CD8-positive, alpha-beta memory T cell (primary cell): ENCODE measurements at regions not wholly inside any gene's neighbourhood (a gene's known extent, or its start where the extent isn't known, plus 50 kb on each side); places are given as distances from the start of the nearest gene placed in this dataset.
A peak's percentile ranks its signal among the peaks of the same experiment; 100 is the strongest.

ENCODE experiments used
- CTCF ChIA-PET: fragments of 350-600 bp; sonication (Branson Sonifier 250); formaldehyde crosslinking; loops from one replicate; lab custom pipeline; 2021; ENCODE audit warnings: antibody characterized with exemption; lab: Charles Lee
- POLR2A ChIA-PET: fragments of 350-600 bp; sonication (Branson Sonifier 250); formaldehyde crosslinking; loops from one replicate; lab custom pipeline; 2021; ENCODE audit warnings: antibody characterized with exemption; lab: Charles Lee
- DNase-seq, 5 donors: peaks; one replicate each; pipeline versions ENCODE4 v3.0.0 to v3.0.0-alpha.2; 2020 to 2022; ENCODE audit warnings: mixed read lengths in 1 of 5
- H3K27ac ChIP-seq: one replicate; pipeline ENCODE4 v1.7.0; 2013; ENCODE audit warnings: low read depth, mild to moderate bottlenecking, low read length, moderate library complexity
- H3K27me3 ChIP-seq: 2 replicates; pipeline ENCODE4 v1.7.0; 2013; ENCODE audit warnings: low read length, mild to moderate bottlenecking; ENCODE audit not compliant: insufficient read depth, poor library complexity, severe bottlenecking
- H3K36me3 ChIP-seq: 2 replicates; pipeline ENCODE4 v1.7.0; 2013; ENCODE audit warnings: mild to moderate bottlenecking, low read length, moderate library complexity; ENCODE audit not compliant: insufficient read depth
- H3K4me1 ChIP-seq: 2 replicates; pipeline ENCODE4 v1.7.0; 2013; ENCODE audit warnings: mild to moderate bottlenecking, low read length, moderate library complexity; ENCODE audit not compliant: insufficient read depth
- H3K4me3 ChIP-seq: 2 replicates; pipeline ENCODE4 v1.7.0; 2013; ENCODE audit warnings: mild to moderate bottlenecking, low read length
- H3K9me3 ChIP-seq: 2 replicates; pipeline ENCODE4 v1.7.0; 2013; ENCODE audit warnings: mild to moderate bottlenecking, low read length
- H3K27ac Mint-ChIP-seq, 8 donors: one replicate each; pipeline ENCODE4 v1.8.0; 2020 to 2021; ENCODE audit warnings: mixed read lengths in 8 of 8, mild to moderate bottlenecking in 6 of 8, inconsistent platforms in 3 of 8, moderate library complexity in 3 of 8
- H3K27me3 Mint-ChIP-seq, 2 donors: one replicate each; pipeline ENCODE4 v1.8.0; 2020 to 2021; ENCODE audit warnings: mixed read lengths in 2 of 2, mild to moderate bottlenecking in 1 of 2, moderate library complexity in 1 of 2
- H3K36me3 Mint-ChIP-seq, 3 donors: one replicate each; pipeline ENCODE4 v1.8.0; 2020 to 2021; ENCODE audit warnings: mixed read lengths in 3 of 3, inconsistent platforms in 1 of 3, mild to moderate bottlenecking in 1 of 3
- H3K4me1 Mint-ChIP-seq, 3 donors: one replicate each; pipeline ENCODE4 v1.8.0; 2020 to 2021; ENCODE audit warnings: mixed read lengths in 3 of 3, inconsistent platforms in 1 of 3, mild to moderate bottlenecking in 1 of 3
- H3K4me3 Mint-ChIP-seq, 7 donors: one replicate each; pipeline ENCODE4 v1.8.0; 2020 to 2021; ENCODE audit warnings: mixed read lengths in 7 of 7, mild to moderate bottlenecking in 6 of 7, moderate library complexity in 4 of 7, inconsistent platforms in 2 of 7
- H3K9me3 Mint-ChIP-seq, 5 donors: one replicate each; pipeline ENCODE4 v1.8.0; 2020 to 2022; ENCODE audit warnings: mixed read lengths in 5 of 5, mild to moderate bottlenecking in 3 of 5, moderate library complexity in 2 of 5, inconsistent platforms in 1 of 5

GRCh38 chr4:114773339-114773738, 174.7 kb downstream of the UGT8 start:
- H3K27ac Mint-ChIP-seq = peak overlapping the region in 1 of 8 donors; percentile 74
- H3K9me3 ChIP-seq = no peaks in the 10 kb centered on the region
- H3K27me3 Mint-ChIP-seq = peaks cover 0 to 2% of the 10 kb centered on the region in 2 donors
- POLR2A ChIA-PET = no interaction called here
- H3K4me3 Mint-ChIP-seq = no peak overlapping the region
- H3K9me3 Mint-ChIP-seq = no peaks in the 10 kb centered on the region
- H3K36me3 ChIP-seq = no peaks in the 10 kb centered on the region
- H3K27ac ChIP-seq = no peak overlapping the region
- no peaks in the 10 kb centered on the region for H3K36me3 Mint-ChIP-seq
- H3K4me1 ChIP-seq = no peaks in the 10 kb centered on the region
- H3K27me3 ChIP-seq = no peaks in the 10 kb centered on the region
- CTCF ChIA-PET = no interaction called here
- no peak for DNase-seq
- H3K4me1 Mint-ChIP-seq = no peaks in the 10 kb centered on the region
- H3K4me3 ChIP-seq = no peak overlapping the region
